ENCODE measurements at regions not wholly inside any gene's neighbourhood (a gene's known extent, or its start where the extent isn't known, plus 50 kb on each side); places are given as distances from the start of the nearest gene placed in this dataset.
"Not testable (repeated sequence)": the region's sequence is repeated elsewhere in the genome, so short reads cannot be mapped to it uniquely, and the experiment has no call there.

GRCh38 chr1:233453433-233454200 is 126.1 kb downstream of the MAP3K21 start:
- FAIRE-seq (no peak), DNase-seq (ENCODE audit: insufficient read length, low spot score) (no peak)
- no peak for TF ChIP-seq SPI1 (IDR thresholded peaks at IDR 0.05; ENCODE audit: low read depth, low read length)
- no peak for TF ChIP-seq TAF1 (IDR thresholded peaks at IDR 0.05; ENCODE audit: low read depth, low read length)
- no peak for TF ChIP-seq POLR2AphosphoS5 (IDR thresholded peaks at IDR 0.05; ENCODE audit: low read depth, low read length)
- TF ChIP-seq POU2F2 (IDR thresholded peaks at IDR 0.05; ENCODE audit: low read depth, low read length) = no peak
- no peak for TF ChIP-seq POLR2A (IDR thresholded peaks at IDR 0.05; ENCODE audit: low read depth, low read length)
- TF ChIP-seq PAX5 (IDR thresholded peaks at IDR 0.05; ENCODE audit: insufficient read depth, low read length, severe bottlenecking) = no peak

GRCh38 chr1:233459470-233459945 is 132.0 kb downstream of the MAP3K21 start:
- FAIRE-seq = no peak
- TF ChIP-seq POU2F2 (IDR thresholded peaks at IDR 0.05; ENCODE audit: low read depth, low read length) (peak; percentile 13), POLR2AphosphoS5 (IDR thresholded peaks at IDR 0.05; ENCODE audit: low read depth, low read length) (no peak)

GRCh38 chr1:233459968-233460367 is 132.4 kb downstream of the MAP3K21 start:
- DNase-seq (ENCODE audit: insufficient read length, low spot score) (no peak), FAIRE-seq (no peak)
- TF ChIP-seq POLR2A (IDR thresholded peaks at IDR 0.05; ENCODE audit: low read depth, low read length) = no peak
- no peak for TF ChIP-seq POLR2AphosphoS5 (IDR thresholded peaks at IDR 0.05; ENCODE audit: low read depth, low read length)

More at GRCh38 chr1:233459470-233459945, 132.0 kb downstream of the MAP3K21 start:
- no peak for DNase-seq (ENCODE audit: insufficient read length, low spot score)

- no peak for FAIRE-seq
- DNase-seq (ENCODE audit: insufficient read length, low spot score) = no peak
- TF ChIP-seq POU2F2 (IDR thresholded peaks at IDR 0.05; ENCODE audit: low read depth, low read length) (no peak), TAF1 (IDR thresholded peaks at IDR 0.05; ENCODE audit: low read depth, low read length) (no peak), PAX5 (IDR thresholded peaks at IDR 0.05; ENCODE audit: insufficient read depth, low read length, severe bottlenecking) (no peak), POLR2AphosphoS5 (IDR thresholded peaks at IDR 0.05; ENCODE audit: low read depth, low read length) (no peak), SPI1 (IDR thresholded peaks at IDR 0.05; ENCODE audit: low read depth, low read length) (no peak), POLR2A (IDR thresholded peaks at IDR 0.05; ENCODE audit: low read depth, low read length) (no peak)
Observed at GRCh38 chr1:233460692-233461091, 133.2 kb downstream of the MAP3K21 start.

GRCh38 chr1:233461847-233462246 is 134.3 kb downstream of the MAP3K21 start:
- FAIRE-seq (no peak), DNase-seq (ENCODE audit: insufficient read length, low spot score) (no peak)
- no peak for TF ChIP-seq POU2F2 (IDR thresholded peaks at IDR 0.05; ENCODE audit: low read depth, low read length)
- TF ChIP-seq PAX5 (IDR thresholded peaks at IDR 0.05; ENCODE audit: insufficient read depth, low read length, severe bottlenecking) = no peak
- TF ChIP-seq SPI1 (IDR thresholded peaks at IDR 0.05; ENCODE audit: low read depth, low read length) = no peak
- TF ChIP-seq POLR2AphosphoS5 (IDR thresholded peaks at IDR 0.05; ENCODE audit: low read depth, low read length) = no peak
- TF ChIP-seq TAF1 (IDR thresholded peaks at IDR 0.05; ENCODE audit: low read depth, low read length) = no peak
- no peak for TF ChIP-seq POLR2A (IDR thresholded peaks at IDR 0.05; ENCODE audit: low read depth, low read length)

- no peak for FAIRE-seq
- TF ChIP-seq TAF1 (IDR thresholded peaks at IDR 0.05; ENCODE audit: low read depth, low read length) = no peak
- no peak for TF ChIP-seq POLR2AphosphoS5 (IDR thresholded peaks at IDR 0.05; ENCODE audit: low read depth, low read length)
- no peak for TF ChIP-seq POU2F2 (IDR thresholded peaks at IDR 0.05; ENCODE audit: low read depth, low read length)
- TF ChIP-seq POLR2A (IDR thresholded peaks at IDR 0.05; ENCODE audit: low read depth, low read length) = no peak
- TF ChIP-seq PAX5 (IDR thresholded peaks at IDR 0.05; ENCODE audit: insufficient read depth, low read length, severe bottlenecking) = no peak
- no peak for TF ChIP-seq SPI1 (IDR thresholded peaks at IDR 0.05; ENCODE audit: low read depth, low read length)
- DNase-seq (ENCODE audit: insufficient read length, low spot score) = no peak
Observed at GRCh38 chr1:233463333-233463732, 135.8 kb downstream of the MAP3K21 start.

GRCh38 chr1:233465745-233466343 is 138.3 kb downstream of the MAP3K21 start:
- FAIRE-seq (no peak), DNase-seq (ENCODE audit: insufficient read length, low spot score) (no peak)
- TF ChIP-seq POU2F2 (IDR thresholded peaks at IDR 0.05; ENCODE audit: low read depth, low read length) = no peak
- no peak for TF ChIP-seq POLR2A (IDR thresholded peaks at IDR 0.05; ENCODE audit: low read depth, low read length)
- no peak for TF ChIP-seq POLR2AphosphoS5 (IDR thresholded peaks at IDR 0.05; ENCODE audit: low read depth, low read length)
- TF ChIP-seq PAX5 (IDR thresholded peaks at IDR 0.05; ENCODE audit: insufficient read depth, low read length, severe bottlenecking) = no peak
- TF ChIP-seq SPI1 (IDR thresholded peaks at IDR 0.05; ENCODE audit: low read depth, low read length) = no peak
- TF ChIP-seq TAF1 (IDR thresholded peaks at IDR 0.05; ENCODE audit: low read depth, low read length) = no peak

- TF ChIP-seq TAF1 (IDR thresholded peaks at IDR 0.05; ENCODE audit: low read depth, low read length) (no peak), POU2F2 (IDR thresholded peaks at IDR 0.05; ENCODE audit: low read depth, low read length) (no peak), POLR2A (IDR thresholded peaks at IDR 0.05; ENCODE audit: low read depth, low read length) (no peak), SPI1 (IDR thresholded peaks at IDR 0.05; ENCODE audit: low read depth, low read length) (no peak), POLR2AphosphoS5 (IDR thresholded peaks at IDR 0.05; ENCODE audit: low read depth, low read length) (no peak), PAX5 (IDR thresholded peaks at IDR 0.05; ENCODE audit: insufficient read depth, low read length, severe bottlenecking) (no peak)
- DNase-seq (ENCODE audit: insufficient read length, low spot score) (no peak), FAIRE-seq (no peak)
Observed at GRCh38 chr1:233470741-233471499, 143.0 kb upstream of the KCNK1 start.

- not testable (repeated sequence) for FAIRE-seq; DNase-seq (ENCODE audit: insufficient read length, low spot score)
Observed at GRCh38 chr1:233471851-233472250, 142.1 kb upstream of the KCNK1 start.

- not testable (repeated sequence) for FAIRE-seq
Observed at GRCh38 chr1:233472796-233473195, 141.1 kb upstream of the KCNK1 start.

More at GRCh38 chr1:233472796-233473195, 141.1 kb upstream of the KCNK1 start:
- DNase-seq (ENCODE audit: insufficient read length, low spot score) = not testable (repeated sequence)
